Activated CD4-positive, alpha-beta T cell treated with anti-CD3 and anti-CD28 coated beads, Interleukin-10, Interleukin-2, amounts not matched to agents 100 ng/mL and 50 ng/mL, durations not matched to agents 16 hours and 8 hours (primary cell): ENCODE measurements at regions not wholly inside any gene's neighbourhood (a gene's known extent, or its start where the extent isn't known, plus 50 kb on each side); places are given as distances from the start of the nearest gene placed in this dataset.
"Not testable (repeated sequence)": the region's sequence is repeated elsewhere in the genome, so short reads cannot be mapped to it uniquely, and the experiment has no call there.

ENCODE experiments used
- DNase-seq: peaks from one replicate; pipeline ENCODE4 v3.0.0-alpha.2; 2020

- DNase-seq, result no peak
Observed at GRCh38 chr7:55261386-55261770, 103.8 kb upstream of the LANCL2 start.

DNA sequence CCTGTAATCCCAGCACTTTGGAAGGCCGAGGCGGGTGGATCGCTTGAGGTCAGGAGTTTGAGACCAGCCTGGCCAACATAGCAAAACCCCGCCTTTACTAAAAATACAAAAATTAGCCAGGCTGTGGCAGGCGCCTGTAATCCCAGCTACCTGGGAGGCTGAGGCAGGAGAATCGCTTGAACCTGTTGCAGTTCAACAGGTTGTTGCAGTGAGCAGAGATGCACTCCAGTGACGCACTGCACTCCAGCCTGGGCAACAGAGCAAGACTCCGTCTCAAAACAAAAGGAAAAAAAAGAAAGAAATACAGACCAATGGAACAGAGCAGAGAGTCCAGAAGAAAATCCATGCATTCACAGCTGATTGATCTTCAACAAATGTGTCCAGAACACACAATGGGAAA is 99.8 kb upstream of the LANCL2 start:
- DNase-seq, result not testable (repeated sequence)

GRCh38 chr7:55265836-55266642 is 99.1 kb upstream of the LANCL2 start:
- DNase-seq, result no peak

GRCh38 chr7:55271069-55271626 is 94.0 kb upstream of the LANCL2 start:
- no peak for DNase-seq

DNA sequence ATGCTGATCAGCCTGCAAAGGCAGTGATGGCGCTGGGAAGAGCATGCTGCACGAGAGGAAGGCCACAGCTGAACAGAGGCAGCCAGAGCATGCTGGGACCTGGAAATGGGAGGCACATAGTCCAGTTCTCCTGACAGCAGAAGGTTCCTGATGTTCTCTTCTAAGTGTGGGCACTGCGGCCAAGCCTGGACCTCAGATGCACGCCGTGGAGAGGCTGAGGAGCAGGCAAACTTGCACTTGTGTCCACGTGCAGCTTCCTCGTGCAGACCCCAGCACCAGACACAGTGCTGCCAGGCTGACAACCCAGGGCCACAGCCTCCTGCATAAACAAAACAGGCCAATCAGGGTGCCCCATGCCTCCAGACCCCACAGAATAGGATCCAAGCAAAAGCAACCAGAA is 93.5 kb upstream of the LANCL2 start:
- no peak for DNase-seq

GRCh38 chr7:55272328-55272727 is 92.8 kb upstream of the LANCL2 start:
- no peak for DNase-seq

DNA sequence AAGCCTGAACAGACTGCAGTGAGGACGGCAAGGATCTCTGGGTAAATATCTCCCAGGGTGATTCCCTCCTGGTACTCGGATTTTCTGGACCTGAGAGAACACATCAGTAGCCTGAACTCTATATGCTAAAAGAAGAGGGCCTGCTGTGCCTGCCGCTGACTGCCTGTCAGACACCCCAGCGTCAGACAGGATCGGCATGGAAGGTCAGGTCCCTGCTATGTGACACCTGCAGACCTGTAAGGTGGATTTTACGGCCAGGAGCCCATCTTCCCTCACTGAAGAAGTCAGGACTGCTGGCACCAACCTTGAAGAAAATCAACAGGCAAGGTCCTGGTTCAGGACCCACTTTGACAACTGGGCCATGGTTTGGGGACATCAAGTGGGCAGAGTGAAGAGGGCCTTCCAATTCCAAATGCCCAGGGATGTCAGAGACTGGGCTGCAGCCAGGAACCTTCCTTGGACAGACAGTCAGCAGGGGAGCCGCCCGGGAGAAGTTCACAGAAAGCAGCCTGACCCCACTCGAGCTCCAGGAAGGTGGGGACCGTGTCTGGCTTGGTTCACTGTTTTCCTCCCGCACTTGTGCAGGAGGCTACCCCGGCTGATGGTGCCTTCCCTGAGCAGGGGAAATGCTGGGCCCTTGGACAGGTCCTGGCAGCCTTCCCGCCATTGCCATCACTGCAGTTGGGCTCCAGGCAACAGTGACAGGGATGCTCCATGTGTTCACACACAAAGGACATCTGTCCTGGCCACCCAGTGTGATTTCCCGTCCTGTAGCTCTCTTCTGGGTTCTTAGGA is 91.8 kb upstream of the LANCL2 start:
- DNase-seq, result no peak

GRCh38 chr7:55274156-55274555 is 91.0 kb upstream of the LANCL2 start:
- DNase-seq, result no peak

DNA sequence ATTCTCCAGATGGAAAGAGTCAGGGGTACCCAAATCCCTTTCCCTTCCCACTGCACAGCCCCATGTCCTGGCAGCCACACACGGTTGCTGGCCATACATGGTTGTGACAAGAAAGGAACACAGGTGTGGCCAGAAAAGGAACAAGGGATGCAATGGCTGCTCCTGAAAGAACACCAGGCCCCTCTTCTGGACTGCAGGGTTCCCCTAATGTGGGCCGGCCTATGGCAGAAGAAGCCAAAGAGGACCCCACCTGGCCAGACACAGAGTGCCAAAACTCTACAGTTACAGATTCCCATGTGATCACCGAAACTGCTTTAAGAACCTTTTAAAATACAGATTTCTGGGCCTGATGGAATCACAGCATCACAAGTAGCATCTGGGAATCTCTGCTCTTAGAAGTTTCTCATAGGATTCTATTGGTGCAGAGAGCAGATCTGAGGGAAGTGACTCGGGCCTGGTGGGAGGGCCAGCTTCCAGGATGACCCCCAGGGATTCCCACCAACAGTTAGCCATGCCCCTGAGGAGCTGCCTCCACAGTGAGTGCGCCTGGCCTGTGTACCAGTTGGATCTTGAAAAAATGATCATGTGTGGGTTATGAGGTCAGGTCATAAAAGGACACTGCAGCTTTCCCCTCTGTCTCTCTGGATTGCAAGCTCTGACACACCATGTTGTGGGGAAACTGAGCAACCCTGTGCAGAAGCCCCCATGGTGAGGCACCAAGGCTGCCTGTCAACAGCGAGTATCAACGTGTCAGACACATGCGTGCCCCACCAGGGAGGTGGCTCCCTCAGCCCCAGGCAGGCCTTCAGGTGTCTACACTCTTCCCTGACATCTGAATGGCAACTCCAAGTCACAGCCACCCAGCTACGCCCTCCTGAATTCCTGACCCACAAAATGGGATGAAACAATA is 89.6 kb upstream of the LANCL2 start:
- DNase-seq, result no peak

- DNase-seq, result no peak
Observed at GRCh38 chr7:55276572-55277295, 88.4 kb upstream of the LANCL2 start.

DNA sequence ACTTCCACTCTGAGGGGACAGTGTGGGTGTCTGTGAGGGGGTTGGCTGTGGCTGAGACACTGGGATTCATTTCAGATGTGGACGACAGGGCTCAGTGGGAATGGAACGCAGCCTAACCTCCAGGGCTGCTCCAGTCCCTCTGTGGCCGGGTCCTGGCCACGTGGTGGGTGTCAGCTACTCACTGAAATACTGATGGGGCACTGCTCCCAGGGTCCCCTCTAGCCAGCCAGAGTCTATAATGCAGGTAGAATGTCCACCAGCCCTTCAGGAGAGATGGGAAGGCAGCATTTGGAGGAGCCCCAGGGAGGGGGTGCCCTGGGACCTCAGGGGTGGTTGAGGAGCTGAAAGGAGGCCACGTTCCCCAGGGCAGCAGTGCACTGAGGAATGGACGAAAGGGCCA is 87.2 kb upstream of the LANCL2 start:
- no peak for DNase-seq

GRCh38 chr7:55278321-55278720 is 86.8 kb upstream of the LANCL2 start:
- DNase-seq, result no peak

GRCh38 chr7:55279080-55279845 is 85.9 kb upstream of the LANCL2 start:
- no peak for DNase-seq

GRCh38 chr7:55280031-55280454 is 85.1 kb upstream of the LANCL2 start:
- DNase-seq, result peak; percentile 82

DNA sequence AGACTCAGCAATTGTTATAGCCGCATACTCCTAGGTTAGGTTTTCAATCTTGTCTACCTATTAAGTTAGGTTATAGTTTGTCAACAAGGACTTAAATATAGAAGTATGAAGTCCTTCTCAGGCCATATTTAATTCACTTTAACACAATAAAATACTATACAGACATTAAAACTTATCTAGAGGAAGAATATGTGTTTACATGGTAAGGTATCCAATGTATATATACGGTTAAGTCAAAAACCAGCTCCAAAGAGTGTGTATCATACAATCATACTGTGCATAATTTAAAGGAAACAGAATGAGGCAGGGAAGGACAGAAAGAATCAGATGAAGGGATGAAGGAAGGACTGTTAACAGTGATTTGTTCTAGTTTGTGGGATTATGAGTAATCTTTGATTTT is 79.5 kb upstream of the LANCL2 start:
- DNase-seq, result no peak

DNA sequence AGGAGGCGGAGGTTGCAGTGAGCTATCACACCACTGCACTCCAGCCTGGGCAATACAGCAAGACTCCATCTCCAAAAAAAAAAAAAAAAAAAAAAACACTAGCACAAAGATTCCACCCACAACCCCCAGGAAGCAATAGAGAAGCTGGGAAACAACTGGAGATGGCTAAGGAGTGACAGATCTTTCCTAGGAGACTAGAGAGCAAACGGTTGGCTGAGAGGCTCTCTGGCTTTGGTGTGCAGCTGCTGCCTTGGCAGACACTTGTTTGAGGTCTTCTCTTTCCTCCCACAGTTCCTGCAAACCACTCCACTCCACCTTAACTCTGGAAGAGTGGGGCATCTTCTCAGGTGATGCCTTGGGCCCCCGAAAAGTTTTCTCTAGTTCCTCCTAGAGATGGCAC is 78.5 kb upstream of the LANCL2 start:
- DNase-seq, result no peak

- no peak for DNase-seq
Observed at GRCh38 chr7:55288070-55288824, 76.9 kb upstream of the LANCL2 start.

GRCh38 chr7:55296070-55296469 is 69.1 kb upstream of the LANCL2 start:
- no peak for DNase-seq

DNA sequence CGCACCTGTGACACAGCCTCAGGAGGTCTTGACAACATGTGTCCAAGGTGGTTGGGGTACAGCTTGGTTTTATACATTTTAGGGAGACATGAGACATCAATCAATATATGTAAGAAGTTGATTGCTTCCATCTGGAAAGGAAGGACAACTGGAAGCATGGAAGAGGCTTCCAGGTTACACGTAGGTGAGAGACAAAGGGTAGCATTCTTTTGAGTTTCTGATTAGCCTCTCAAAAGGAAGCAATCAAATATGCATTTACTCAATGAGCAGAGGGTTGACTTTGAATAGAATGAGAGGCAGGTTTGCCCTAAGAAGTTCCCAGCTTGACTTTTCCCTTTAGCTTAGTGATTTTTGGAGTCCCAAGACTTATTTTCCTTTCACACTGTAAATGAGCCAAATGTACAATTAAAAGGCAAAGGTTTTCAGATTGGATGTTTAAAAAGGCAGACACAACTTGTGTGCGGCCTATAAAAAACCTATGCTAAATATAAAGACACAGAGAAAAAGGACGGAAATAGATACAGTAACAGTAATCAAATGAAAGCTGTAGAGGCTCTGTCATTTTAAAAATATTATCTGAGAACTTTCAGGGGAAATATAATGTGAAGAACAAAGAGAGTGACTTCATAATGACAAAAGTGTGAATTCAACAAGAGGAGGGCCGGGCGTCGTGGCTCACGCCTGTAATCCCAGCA is 65.7 kb upstream of the LANCL2 start:
- no peak for DNase-seq

DNA sequence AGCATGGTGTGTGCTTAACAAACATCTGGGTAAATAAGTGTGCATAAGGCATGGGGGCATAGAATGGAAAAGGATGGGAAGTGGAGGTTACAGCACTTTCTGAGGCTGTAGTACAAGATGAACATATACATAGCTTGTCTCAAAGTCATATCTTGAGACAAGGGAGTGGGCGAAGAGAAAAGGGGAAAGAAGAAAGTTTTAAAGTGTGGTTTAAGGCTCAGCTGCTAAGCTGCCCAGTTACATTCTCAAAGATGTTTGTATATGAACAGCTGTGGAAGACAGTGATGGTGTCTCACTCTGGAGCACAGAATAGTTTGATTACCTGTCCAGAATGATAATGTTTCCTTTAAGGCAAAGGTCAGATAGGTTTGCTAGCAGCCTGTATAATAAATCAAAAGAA is 61.9 kb upstream of the LANCL2 start:
- DNase-seq, result no peak
